OCI-LY7 (cell line): ENCODE measurements at regions not wholly inside any gene's neighbourhood (a gene's known extent, or its start where the extent isn't known, plus 50 kb on each side); places are given as distances from the start of the nearest gene placed in this dataset.

Experiments
- BruUV-seq: library from RNA; stranded (reverse); fragments of 400-500 nt; replicated peaks from 2 replicates; lab custom pipeline; 2021; lab: Mats Ljungman, UMichigan
- CTCF ChIA-PET: fragments of 300-600 bp; sonication (Branson Sonifier 250); formaldehyde crosslinking; loops from one replicate; lab custom pipeline; 2022; ENCODE audit warnings: antibody characterized with exemption; ENCODE audit not compliant: unreplicated experiment; lab: Charles Lee
- POLR2A ChIA-PET: fragments of 300-600 bp; sonication (Branson Sonifier 250); formaldehyde crosslinking; loops from one replicate; lab custom pipeline; 2022; ENCODE audit warnings: antibody characterized with exemption; lab: Charles Lee
- DNase-seq: peaks from one replicate; pipeline ENCODE4 v3.0.0-alpha.2; 2015; ENCODE audit warnings: low spot score
- H2AFZ ChIP-seq: fragments of 200-600 bp; sonication (generic), shearing (Covaris generic); 2 replicates; pipeline ENCODE4 v1.6.1; 2014; ENCODE audit warnings: mild to moderate bottlenecking, antibody characterized with exemption, low read length, moderate library complexity
- H3K27ac ChIP-seq: fragments of 200-600 bp; sonication (generic); 2 replicates; pipeline ENCODE4 v1.5.1; 2014; ENCODE audit warnings: mixed run types, low read depth, mild to moderate bottlenecking, moderate library complexity, low read length, inconsistent platforms; ENCODE audit not compliant: poor library complexity, severe bottlenecking
- H3K36me3 ChIP-seq: fragments of 200-600 bp; sonication (generic); 2 replicates; pipeline ENCODE4 v1.6.1; 2014; ENCODE audit warnings: mild to moderate bottlenecking, antibody characterized with exemption, low read length, moderate library complexity, mixed read lengths; ENCODE audit not compliant: insufficient read depth
- H3K4me1 ChIP-seq: fragments of 200-600 bp; sonication (generic); 2 replicates; pipeline ENCODE4 v1.5.1; 2014; ENCODE audit warnings: mild to moderate bottlenecking, low read length; ENCODE audit not compliant: insufficient read depth, poor library complexity, severe bottlenecking
- H3K4me2 ChIP-seq: fragments of 200-600 bp; sonication (generic); 2 replicates; pipeline ENCODE4 v1.6.1; 2014; ENCODE audit warnings: mild to moderate bottlenecking, low read length
- H3K4me3 ChIP-seq: fragments of 200-600 bp; sonication (generic); 2 replicates; pipeline ENCODE4 v1.5.1; 2014; ENCODE audit warnings: mild to moderate bottlenecking, low read depth, low read length; ENCODE audit not compliant: poor library complexity, severe bottlenecking
- H3K79me2 ChIP-seq: fragments of 200-600 bp; sonication (generic); 2 replicates; pipeline ENCODE4 v1.6.1; 2016; ENCODE audit warnings: low read depth, mild to moderate bottlenecking, low read length, moderate library complexity, mixed read lengths; ENCODE audit not compliant: insufficient read depth
- H3K9me2 ChIP-seq: fragments of 200-600 bp; sonication (generic); 2 replicates; pipeline ENCODE4 v1.6.1; 2016; ENCODE audit warnings: mild to moderate bottlenecking, low read length, mixed read lengths; ENCODE audit not compliant: insufficient read depth
- H3K9me3 ChIP-seq: fragments of 200-600 bp; sonication (generic); 2 replicates; pipeline ENCODE4 v1.6.1; 2014; ENCODE audit warnings: mild to moderate bottlenecking, mixed run types, low read length, mixed read lengths
- H4K20me1 ChIP-seq: fragments of 200-600 bp; sonication (generic); 2 replicates; pipeline ENCODE4 v1.6.1; 2014; ENCODE audit warnings: mild to moderate bottlenecking, antibody characterized with exemption, low read length, moderate library complexity, mixed read lengths; ENCODE audit not compliant: insufficient read depth
- CTCF ChIP-seq: fragments of 200-600 bp; sonication (generic); conservative IDR thresholded peaks from 2 replicates; pipeline ENCODE4 v1.5.1; 2014; ENCODE audit warnings: mild to moderate bottlenecking, antibody characterized with exemption, low read length, moderate library complexity, mixed read lengths
- EZH2phosphoT487 ChIP-seq: fragments of 200-600 bp; sonication (generic); IDR thresholded peaks from 2 replicates; pipeline ENCODE4 v1.6.1; 2018; ENCODE audit warnings: low read depth, borderline replicate concordance, mild to moderate bottlenecking, mixed run types, antibody characterized with exemption, low read length, moderate library complexity, mixed read lengths
- intact Hi-C: fragments of 100-400 bp; cut with micrococcal nuclease; formaldehyde crosslinking; loops from one replicate; pipeline ENCODE4 v1.10.0; 2022; ENCODE audit not compliant: unreplicated experiment

- no peak for DNase-seq
- no peaks in the 10 kb centered on the region for H3K36me3 ChIP-seq
- no peaks in the 10 kb centered on the region for H3K79me2 ChIP-seq
- no TSS peak for BruUV-seq
- no peaks in the 10 kb centered on the region for H3K9me2 ChIP-seq
- H4K20me1 ChIP-seq: no peaks in the 10 kb centered on the region
- CTCF ChIA-PET: no interaction called here
- no peak overlapping the region for H2AFZ ChIP-seq
- TF ChIP-seq EZH2phosphoT487 (no peak), CTCF (no peak)
- H3K4me3 ChIP-seq: no peak overlapping the region
- H3K27ac ChIP-seq: no peak overlapping the region
- POLR2A ChIA-PET: interaction anchor here (0.7 kb wide), 1 partner anchor 1113 kb away, joined by 3 read pairs; no protein-coding TSS in a partner anchor
- H3K4me2 ChIP-seq: no peak overlapping the region
- no peaks in the 10 kb centered on the region for H3K9me3 ChIP-seq
- intact Hi-C loops: no loop called here
- H3K4me1 ChIP-seq: no peaks in the 10 kb centered on the region
These were observed 73.1 kb downstream of the PTCHD4 start for GRCh38 chr6:48037946-48038345.

- no peaks in the 10 kb centered on the region for H3K4me1 ChIP-seq
- H3K79me2 ChIP-seq: no peaks in the 10 kb centered on the region
- no peak for DNase-seq
- no peaks in the 10 kb centered on the region for H4K20me1 ChIP-seq
- H3K9me2 ChIP-seq: no peaks in the 10 kb centered on the region
- intact Hi-C loops: no loop called here
- H3K4me2 ChIP-seq: no peak overlapping the region
- no peaks in the 10 kb centered on the region for H3K36me3 ChIP-seq
- no peak overlapping the region for H2AFZ ChIP-seq
- H3K4me3 ChIP-seq: no peak overlapping the region
- ChIA-PET POLR2A (no interaction called here), CTCF (no interaction called here)
- no TSS peak for BruUV-seq
- TF ChIP-seq CTCF (no peak), EZH2phosphoT487 (no peak)
- no peak overlapping the region for H3K27ac ChIP-seq
- H3K9me3 ChIP-seq: no peaks in the 10 kb centered on the region
These were observed 74.7 kb downstream of the PTCHD4 start for GRCh38 chr6:48036316-48036715.

- DNase-seq: no peak
- Histone ChIP-seq H3K4me2 (no peak overlapping the region), H2AFZ (no peak overlapping the region), H3K9me2 (no peaks in the 10 kb centered on the region), H3K9me3 (no peaks in the 10 kb centered on the region), H3K27ac (no peak overlapping the region), H3K36me3 (no peaks in the 10 kb centered on the region), H3K79me2 (no peaks in the 10 kb centered on the region), H3K4me3 (no peak overlapping the region), H4K20me1 (no peaks in the 10 kb centered on the region), H3K4me1 (no peaks in the 10 kb centered on the region)
- TF ChIP-seq CTCF (no peak), EZH2phosphoT487 (no peak)
- ChIA-PET POLR2A (interaction anchor here (0.8 to 1.4 kb wide), 3 partner anchors 9 to 53 kb away, joined by 3 to 4 read pairs (median 3); no protein-coding TSS in a partner anchor), CTCF (no interaction called here)
- no TSS peak for BruUV-seq
- intact Hi-C loops: no loop called here
These were observed 78.8 kb downstream of the PTCHD4 start for GRCh38 chr6:48032151-48032550.
